Prostate gland (tissue), 2 donors: ENCODE measurements at regions not wholly inside any gene's neighbourhood (a gene's known extent, or its start where the extent isn't known, plus 50 kb on each side); places are given as distances from the start of the nearest gene placed in this dataset.

Experiments
- POLR2A ChIP-seq: fragments of 450-650 bp; IDR thresholded peaks from one replicate; pipeline ENCODE4 v1.6.1; 2016; ENCODE audit warnings: antibody characterized with exemption, mild to moderate bottlenecking
- TF ChIP-seq, protein P1 (sequence below), 4 experiments: fragments of 200-600 bp in 2 of 4; fragments of 450-650 bp in 2 of 4; sonication (generic) in 2 of 4; IDR thresholded peaks; 1 replicate in 3 of 4; 2 replicates in 1 of 4; pipeline ENCODE4 v1.5.1; 2016 to 2019; ENCODE audit warnings: antibody characterized with exemption in 4 of 4, mild to moderate bottlenecking in 2 of 4, moderate library complexity in 2 of 4

DNA sequence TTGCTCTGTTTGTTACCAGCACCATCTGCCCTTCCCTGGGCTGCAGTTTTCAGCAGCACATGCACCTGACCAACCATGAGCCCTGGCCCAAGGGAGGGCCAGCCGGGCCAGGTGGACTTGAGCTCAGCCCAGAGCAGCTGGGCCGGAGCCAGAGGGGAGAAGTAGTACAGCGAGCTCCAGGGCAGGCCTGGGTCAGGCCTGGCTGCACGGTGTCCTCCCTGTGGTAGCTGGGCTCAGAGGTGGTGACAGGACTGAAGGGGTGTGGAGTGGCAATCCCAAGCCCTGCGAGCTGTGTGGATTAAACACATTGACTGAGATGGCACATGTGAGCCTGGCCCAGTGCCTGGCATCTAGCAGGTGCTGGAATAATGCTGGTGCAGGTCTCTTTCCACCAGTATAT is 222.2 kb downstream of the GLI2 start:
- TF ChIP-seq, protein P1, sequence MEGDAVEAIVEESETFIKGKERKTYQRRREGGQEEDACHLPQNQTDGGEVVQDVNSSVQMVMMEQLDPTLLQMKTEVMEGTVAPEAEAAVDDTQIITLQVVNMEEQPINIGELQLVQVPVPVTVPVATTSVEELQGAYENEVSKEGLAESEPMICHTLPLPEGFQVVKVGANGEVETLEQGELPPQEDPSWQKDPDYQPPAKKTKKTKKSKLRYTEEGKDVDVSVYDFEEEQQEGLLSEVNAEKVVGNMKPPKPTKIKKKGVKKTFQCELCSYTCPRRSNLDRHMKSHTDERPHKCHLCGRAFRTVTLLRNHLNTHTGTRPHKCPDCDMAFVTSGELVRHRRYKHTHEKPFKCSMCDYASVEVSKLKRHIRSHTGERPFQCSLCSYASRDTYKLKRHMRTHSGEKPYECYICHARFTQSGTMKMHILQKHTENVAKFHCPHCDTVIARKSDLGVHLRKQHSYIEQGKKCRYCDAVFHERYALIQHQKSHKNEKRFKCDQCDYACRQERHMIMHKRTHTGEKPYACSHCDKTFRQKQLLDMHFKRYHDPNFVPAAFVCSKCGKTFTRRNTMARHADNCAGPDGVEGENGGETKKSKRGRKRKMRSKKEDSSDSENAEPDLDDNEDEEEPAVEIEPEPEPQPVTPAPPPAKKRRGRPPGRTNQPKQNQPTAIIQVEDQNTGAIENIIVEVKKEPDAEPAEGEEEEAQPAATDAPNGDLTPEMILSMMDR (IDR thresholded peaks at IDR 0.05) = no peak
- no peak for TF ChIP-seq POLR2A
